GM12878 (cell line): ENCODE measurements at regions not wholly inside any gene's neighbourhood (a gene's known extent, or its start where the extent isn't known, plus 50 kb on each side); places are given as distances from the start of the nearest gene placed in this dataset.
"Not testable (repeated sequence)": the region's sequence is repeated elsewhere in the genome, so short reads cannot be mapped to it uniquely, and the experiment has no call there.

Experiments used
- ATAC-seq: fragments of 200-7000 bp; cut with Tn5 transposase; 3 replicates; pipeline ENCODE4 v1.9.1; 2020; ENCODE audit warnings: mild to moderate bottlenecking, moderate library complexity
- BruUV-seq: library from RNA; stranded (reverse); fragments of 400-500 nt; replicated peaks from 2 replicates; lab custom pipeline; 2021; lab: Mats Ljungman, UMichigan
- CTCF ChIA-PET: fragments of 300-600 bp; sonication (Branson Sonifier 250); formaldehyde crosslinking; extraction: SDS; loops from one replicate; lab custom pipeline; 2021; ENCODE audit warnings: inconsistent platforms; lab: Yijun Ruan, JAX
- POLR2A ChIA-PET: fragments of 350-600 bp; formaldehyde crosslinking; extraction: SDS; loops from one replicate; lab custom pipeline; 2021; ENCODE audit warnings: inconsistent platforms; lab: Charles Lee
- RAD21 ChIA-PET: fragments of 300-600 bp; sonication (Branson Sonifier 250); formaldehyde crosslinking; loops from one replicate; lab custom pipeline; 2023; ENCODE audit warnings: antibody characterized with exemption; ENCODE audit not compliant: unreplicated experiment; lab: Charles Lee
- SMC1A ChIA-PET: fragments of 300-600 bp; sonication (Branson Sonifier 250); formaldehyde crosslinking; loops from one replicate; lab custom pipeline; 2023; ENCODE audit not compliant: unreplicated experiment, uncharacterized antibody; lab: Charles Lee
- DNase-seq: peaks from one replicate; pipeline ENCODE4 v3.0.0-alpha.2; 2011; ENCODE audit warnings: low read depth, low spot score
- FAIRE-seq: peaks from 3 replicates; lab custom pipeline; 2011; peaks lifted over from hg19 to GRCh38; lab: Jason Lieb, UNC
- H2AFZ ChIP-seq: 2 replicates; pipeline ENCODE4 v1.6.0; 2011; ENCODE audit warnings: low read depth, low read length, control low read depth; ENCODE audit not compliant: control insufficient read depth
- H3K27ac ChIP-seq: 2 replicates; pipeline ENCODE4 v1.5.1; 2011; ENCODE audit warnings: control low read depth; ENCODE audit not compliant: control insufficient read depth, insufficient read depth
- H3K27me3 ChIP-seq, 2 experiments: replicated peaks in 1 of 2; 2 replicates each; pipeline versions ENCODE4 v1.6.0 to v1.6.1; 2011; ENCODE audit warnings: low read length in 1 of 2; ENCODE audit not compliant: control insufficient read depth in 2 of 2, insufficient read depth in 2 of 2
- H3K36me3 ChIP-seq, 2 experiments: 2 replicates each; pipeline ENCODE4 v1.5.1; 2011; ENCODE audit warnings: low read length in 1 of 2; ENCODE audit not compliant: control insufficient read depth in 2 of 2, insufficient read depth in 2 of 2
- H3K4me1 ChIP-seq: 2 replicates; pipeline ENCODE4 v1.6.1; 2011; ENCODE audit warnings: mild to moderate bottlenecking, low read length, moderate library complexity, mixed read lengths; ENCODE audit not compliant: control insufficient read depth, insufficient read depth
- H3K4me2 ChIP-seq: 2 replicates; pipeline ENCODE4 v1.6.0; 2011; ENCODE audit warnings: control low read depth; ENCODE audit not compliant: control insufficient read depth, insufficient read depth
- H3K4me3 ChIP-seq: fragments of 200-600 bp; sonication (generic); 2 replicates; pipeline ENCODE4 v1.5.1; 2016
- H3K79me2 ChIP-seq: 2 replicates; pipeline ENCODE4 v1.6.0; 2011; ENCODE audit warnings: low read length; ENCODE audit not compliant: control insufficient read depth, insufficient read depth
- H3K9ac ChIP-seq: 2 replicates; pipeline ENCODE4 v1.8.0; 2011; ENCODE audit warnings: low read length, control low read depth, mixed read lengths; ENCODE audit not compliant: control insufficient read depth, insufficient read depth
- H3K9me3 ChIP-seq: replicated peaks from 3 replicates; pipeline ENCODE4 v1.5.1; 2011; ENCODE audit warnings: mild to moderate bottlenecking, low read length; ENCODE audit not compliant: control insufficient read depth, insufficient read depth
- H4K20me1 ChIP-seq: 2 replicates; pipeline ENCODE4 v1.6.0; 2011; ENCODE audit not compliant: control insufficient read depth, insufficient read depth
- GATAD2B ChIP-seq: fragments of 450-650 bp; conservative IDR thresholded peaks from 2 replicates; pipeline ENCODE4 v1.6.1; 2017; ENCODE audit warnings: low read depth, mild to moderate bottlenecking, moderate library complexity
- JUND ChIP-seq: IDR thresholded peaks from 2 replicates; pipeline ENCODE4 v1.6.1; 2012; ENCODE audit warnings: low read depth, mild to moderate bottlenecking, low read length, improper control_type of control experiment, moderate library complexity
- MEF2A ChIP-seq: IDR thresholded peaks from 2 replicates; pipeline ENCODE4 v1.6.1; 2011; ENCODE audit warnings: low read depth, mild to moderate bottlenecking, low read length, moderate library complexity; ENCODE audit not compliant: insufficient read depth
- PAX5 ChIP-seq: IDR thresholded peaks from 2 replicates; pipeline ENCODE4 v1.6.1; 2011; ENCODE audit warnings: low read depth, low read length, borderline replicate concordance
- POLR2A ChIP-seq: IDR thresholded peaks from 2 replicates; pipeline ENCODE4 v1.6.1; 2011; ENCODE audit warnings: low read depth, mild to moderate bottlenecking, low read length
- POLR2AphosphoS2 ChIP-seq: IDR thresholded peaks from 2 replicates; pipeline ENCODE4 v1.6.1; 2011; ENCODE audit warnings: low read depth, mild to moderate bottlenecking, low read length, improper control_type of control experiment, moderate library complexity
- POU2F2 ChIP-seq: IDR thresholded peaks from 3 replicates; pipeline ENCODE4 v1.6.1; 2011; ENCODE audit warnings: low read depth, mild to moderate bottlenecking, low read length, borderline replicate concordance
- RAD51 ChIP-seq: fragments of 450-650 bp; IDR thresholded peaks from 2 replicates; pipeline ENCODE4 v1.6.1; 2016; ENCODE audit warnings: moderate library complexity, mild to moderate bottlenecking, inconsistent platforms
- RELA ChIP-seq: fragments of 450-650 bp; IDR thresholded peaks from 2 replicates; pipeline ENCODE4 v1.8.0; 2014; ENCODE audit warnings: borderline replicate concordance; ENCODE audit not compliant: partially characterized antibody
- SMAD1 ChIP-seq: fragments of 450-650 bp; IDR thresholded peaks from 2 replicates; pipeline ENCODE4 v1.6.1; 2018; ENCODE audit warnings: mild to moderate bottlenecking, low read depth; ENCODE audit not compliant: partially characterized antibody
- STAT3 ChIP-seq: IDR thresholded peaks from 2 replicates; pipeline ENCODE4 v1.6.1; 2011; ENCODE audit warnings: low read depth, low read length, improper control_type of control experiment
- TCF3 ChIP-seq: IDR thresholded peaks from 2 replicates; pipeline ENCODE4 v1.6.1; 2012; ENCODE audit warnings: low read depth, mild to moderate bottlenecking, low read length, borderline replicate concordance; ENCODE audit not compliant: insufficient read depth
- YBX1 ChIP-seq: fragments of 450-650 bp; IDR thresholded peaks from 2 replicates; pipeline ENCODE4 v1.6.1; 2016; ENCODE audit warnings: antibody characterized with exemption
- WGBS: methylation state at CpG from one replicate; pipeline ENCODE4 v1.1.6; 2016; ENCODE audit warnings: low lambda C conversion rate; ENCODE audit not compliant: insufficient replicate concordance, insufficient coverage; ENCODE audit errors: missing lambda C conversion rate; 5-methylcytosine and 5-hydroxymethylcytosine counted together
- in situ Hi-C: fragments of 300-500 bp; cut with MboI; formaldehyde crosslinking; loops from 9 replicates; pipeline ENCODE4 v1.14.3; 2018; ENCODE audit warnings: mixed read lengths
- intact Hi-C: fragments of 100-400 bp; cut with micrococcal nuclease; formaldehyde crosslinking; loops from one replicate; pipeline ENCODE4 v1.14.2; 2022; ENCODE audit not compliant: unreplicated experiment
- TF ChIP-seq, protein P1 (sequence below): IDR thresholded peaks from 2 replicates; pipeline ENCODE4 v1.6.1; 2011; ENCODE audit warnings: borderline replicate concordance, low read depth, mild to moderate bottlenecking, moderate library complexity, mixed read lengths, low read length; ENCODE audit not compliant: insufficient read depth; ENCODE audit errors: extremely low read length

DNA sequence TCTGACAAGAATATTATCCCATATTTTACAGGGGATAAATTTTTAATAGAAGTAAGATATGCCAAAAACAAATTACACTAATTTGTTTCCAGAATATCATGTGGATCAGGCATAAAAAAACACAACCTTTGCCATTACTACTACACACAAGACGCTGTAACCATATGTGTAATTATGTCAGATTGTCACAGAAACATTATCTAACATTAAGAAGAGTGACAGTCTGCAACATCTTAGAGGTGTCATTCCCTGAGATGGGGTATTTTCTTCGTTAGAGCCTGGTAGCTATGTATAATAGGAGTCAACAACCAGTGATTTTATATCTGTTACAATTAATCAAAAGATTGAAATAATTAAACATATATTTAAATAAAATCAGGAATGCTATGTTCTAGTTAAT lies 518.9 kb downstream of the RERGL start:
- in situ Hi-C loops = no loop called here
- BruUV-seq = no TSS peak
- no peaks in the 10 kb centered on the region for H3K4me1 ChIP-seq
- H4K20me1 ChIP-seq = no peaks in the 10 kb centered on the region
- H3K36me3 ChIP-seq = no peaks in the 10 kb centered on the region
- no peak overlapping the region for H2AFZ ChIP-seq
- no peak for TF ChIP-seq RAD51
- TF ChIP-seq RELA = no peak
- no peak for TF ChIP-seq PAX5
- TF ChIP-seq JUND = no peak
- TF ChIP-seq MEF2A = no peak
- no peak for TF ChIP-seq GATAD2B
- TF ChIP-seq, protein P1, sequence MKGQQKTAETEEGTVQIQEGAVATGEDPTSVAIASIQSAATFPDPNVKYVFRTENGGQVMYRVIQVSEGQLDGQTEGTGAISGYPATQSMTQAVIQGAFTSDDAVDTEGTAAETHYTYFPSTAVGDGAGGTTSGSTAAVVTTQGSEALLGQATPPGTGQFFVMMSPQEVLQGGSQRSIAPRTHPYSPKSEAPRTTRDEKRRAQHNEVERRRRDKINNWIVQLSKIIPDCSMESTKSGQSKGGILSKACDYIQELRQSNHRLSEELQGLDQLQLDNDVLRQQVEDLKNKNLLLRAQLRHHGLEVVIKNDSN = no peak
- TF ChIP-seq YBX1 = no peak
- TF ChIP-seq STAT3 = no peak
- TF ChIP-seq SMAD1 = no peak
- no peak for TF ChIP-seq POLR2A
- no peak for TF ChIP-seq POLR2AphosphoS2
- no peak for TF ChIP-seq POU2F2
- TF ChIP-seq TCF3 = no peak
- intact Hi-C loops = no loop called here
- 0% methylated on average over 2 of the region's 2 CpGs for WGBS
- ChIA-PET POLR2A (no interaction called here), RAD21 (no interaction called here), CTCF (no interaction called here), SMC1A (no interaction called here)
- H3K9me3 ChIP-seq = no peaks in the 10 kb centered on the region
- no peak overlapping the region for H3K4me2 ChIP-seq
- H3K9ac ChIP-seq = no peak overlapping the region
- no peak overlapping the region for H3K4me3 ChIP-seq
- no peak overlapping the region for H3K27ac ChIP-seq
- H3K79me2 ChIP-seq = no peaks in the 10 kb centered on the region
- H3K27me3 ChIP-seq = no peaks in the 10 kb centered on the region
- no peak for ATAC-seq
- DNase-seq = no peak
- no peak for FAIRE-seq

DNA sequence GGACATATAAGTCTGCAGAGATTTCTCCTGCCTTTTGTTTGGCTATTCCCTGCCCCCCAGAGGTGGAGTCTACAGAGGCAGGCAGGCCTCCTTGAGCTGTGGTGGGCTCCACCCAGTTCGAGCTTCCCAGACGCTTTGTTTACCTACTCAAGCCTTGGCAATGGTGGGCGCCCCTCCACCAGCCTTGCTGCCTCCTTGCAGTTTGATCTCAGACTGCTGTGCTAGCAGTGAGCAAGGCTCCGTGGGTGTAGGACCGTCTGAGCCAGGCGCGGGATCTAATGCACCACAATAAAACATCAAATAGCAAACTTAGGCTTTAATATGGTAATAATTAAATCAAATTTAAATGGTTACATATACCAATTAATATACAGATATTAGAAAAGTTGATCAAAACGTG lies 525.4 kb downstream of the RERGL start:
- FAIRE-seq, H3K27ac ChIP-seq, H3K36me3 ChIP-seq, H3K9ac ChIP-seq, H3K4me2 ChIP-seq, POLR2A ChIA-PET, in situ Hi-C loops, H3K27me3 ChIP-seq, H4K20me1 ChIP-seq, ATAC-seq, H2AFZ ChIP-seq, H3K79me2 ChIP-seq, H3K4me1 ChIP-seq, H3K9me3 ChIP-seq, H3K4me3 ChIP-seq, SMC1A ChIA-PET, DNase-seq, RAD21 ChIA-PET, CTCF ChIA-PET, BruUV-seq, intact Hi-C loops: not testable (repeated sequence)
- 29% methylated on average over 8 of the region's 8 CpGs for WGBS
